GM12891 (cell line): ENCODE measurements at regions not wholly inside any gene's neighbourhood (a gene's known extent, or its start where the extent isn't known, plus 50 kb on each side); places are given as distances from the start of the nearest gene placed in this dataset.

ENCODE experiments used
- POLR2A ChIP-seq: IDR thresholded peaks from 2 replicates; pipeline ENCODE4 v1.6.1; 2011; ENCODE audit warnings: low read depth, low read length, control low read depth
- POLR2AphosphoS5 ChIP-seq: IDR thresholded peaks from 2 replicates; pipeline ENCODE4 v1.6.1; 2011; ENCODE audit warnings: low read depth, low read length, control low read depth
- POU2F2 ChIP-seq: IDR thresholded peaks from 2 replicates; pipeline ENCODE4 v1.6.1; 2011; ENCODE audit warnings: low read depth, mild to moderate bottlenecking, control low read depth, low read length, moderate library complexity
- SPI1 ChIP-seq: IDR thresholded peaks from 2 replicates; pipeline ENCODE4 v1.6.1; 2011; ENCODE audit warnings: low read depth, low read length, control low read depth
- TAF1 ChIP-seq: IDR thresholded peaks from 2 replicates; pipeline ENCODE4 v1.6.1; 2011; ENCODE audit warnings: low read depth, low read length, control low read depth

DNA sequence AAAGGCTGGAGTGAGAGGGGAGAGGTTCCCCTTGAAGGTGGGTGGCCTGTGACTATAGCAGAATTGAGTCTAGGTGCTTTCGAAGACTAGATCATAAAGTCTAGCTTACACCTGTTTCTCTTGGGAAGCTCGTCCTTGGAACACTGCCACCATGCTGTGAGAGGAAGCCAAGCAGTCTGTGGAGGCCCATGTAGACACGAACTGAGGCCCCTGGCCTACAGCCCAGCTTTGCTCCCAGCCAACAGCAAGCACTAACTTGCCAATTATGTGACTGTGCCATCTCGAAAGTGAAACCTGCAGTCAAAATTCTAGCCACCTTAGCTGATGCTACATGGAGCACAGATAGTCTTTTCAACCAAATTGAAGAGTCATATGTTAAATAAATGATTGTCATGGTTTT, 190.5 kb upstream of the NECTIN3 start:
- TF ChIP-seq POLR2A (no peak), POLR2AphosphoS5 (no peak), TAF1 (no peak), POU2F2 (no peak), SPI1 (no peak)
